H9 (cell line): ENCODE measurements at regions not wholly inside any gene's neighbourhood (a gene's known extent, or its start where the extent isn't known, plus 50 kb on each side); places are given as distances from the start of the nearest gene placed in this dataset.

Source experiments
- DNase-seq: peaks from one replicate; pipeline ENCODE4 v3.0.0-alpha.2; 2017
- H2AFZ ChIP-seq: one replicate; pipeline ENCODE4 v1.6.1; 2013; ENCODE audit warnings: mild to moderate bottlenecking, low read length, control low read depth, moderate library complexity
- H2AK5ac ChIP-seq: 2 replicates; pipeline ENCODE4 v1.6.1; 2013; ENCODE audit warnings: low read length, control low read depth, mixed read lengths; ENCODE audit not compliant: insufficient read length
- H2BK120ac ChIP-seq: one replicate; pipeline ENCODE4 v1.6.1; 2013; ENCODE audit warnings: low read depth, mild to moderate bottlenecking, low read length, control low read depth, inconsistent platforms; ENCODE audit not compliant: poor library complexity, severe bottlenecking
- H2BK12ac ChIP-seq: 2 replicates; pipeline ENCODE4 v1.6.1; 2013; ENCODE audit warnings: low read length, control low read depth, mixed read lengths, low read depth; ENCODE audit not compliant: insufficient read length
- H2BK15ac ChIP-seq: 2 replicates; pipeline ENCODE4 v1.6.1; 2013; ENCODE audit warnings: low read depth, low read length, control low read depth
- H2BK20ac ChIP-seq: one replicate; pipeline ENCODE4 v1.6.1; 2013; ENCODE audit warnings: low read depth, mild to moderate bottlenecking, low read length, control low read depth, inconsistent platforms; ENCODE audit not compliant: poor library complexity, severe bottlenecking
- H2BK5ac ChIP-seq: 2 replicates; pipeline ENCODE4 v1.6.1; 2013; ENCODE audit warnings: low read length, control low read depth, mixed read lengths; ENCODE audit not compliant: insufficient read length
- H3K14ac ChIP-seq: 2 replicates; pipeline ENCODE4 v1.6.1; 2013; ENCODE audit warnings: low read length, control low read depth; ENCODE audit not compliant: insufficient read depth
- H3K18ac ChIP-seq: 2 replicates; pipeline ENCODE4 v1.6.1; 2013; ENCODE audit warnings: low read depth, mild to moderate bottlenecking, mixed read lengths, low read length, control low read depth; ENCODE audit not compliant: insufficient read length
- H3K23ac ChIP-seq: 2 replicates; pipeline ENCODE4 v1.6.1; 2013; ENCODE audit warnings: low read length, control low read depth, mixed read lengths, low read depth; ENCODE audit not compliant: insufficient read length
- H3K23me2 ChIP-seq: 2 replicates; pipeline ENCODE4 v1.6.1; 2013; ENCODE audit warnings: low read depth, mild to moderate bottlenecking, mixed read lengths, low read length, control low read depth; ENCODE audit not compliant: insufficient read length, poor library complexity, severe bottlenecking
- H3K27ac ChIP-seq: 2 replicates; pipeline ENCODE4 v1.5.1; 2013; ENCODE audit warnings: low read length, control low read depth, mixed read lengths, low read depth; ENCODE audit not compliant: insufficient read length
- H3K27me3 ChIP-seq: 2 replicates; pipeline ENCODE4 v1.6.1; 2013; ENCODE audit warnings: low read length, control low read depth, inconsistent platforms; ENCODE audit not compliant: insufficient read depth
- H3K4ac ChIP-seq: 2 replicates; pipeline ENCODE4 v1.6.1; 2013; ENCODE audit warnings: low read depth, mild to moderate bottlenecking, control low read depth, inconsistent platforms, low read length, moderate library complexity
- H3K4me1 ChIP-seq: 2 replicates; pipeline ENCODE4 v1.6.1; 2013; ENCODE audit warnings: low read length, control low read depth, inconsistent platforms; ENCODE audit not compliant: insufficient read depth
- H3K4me2 ChIP-seq: 2 replicates; pipeline ENCODE4 v1.6.1; 2013; ENCODE audit warnings: low read length, control low read depth, mixed read lengths; ENCODE audit not compliant: insufficient read length, insufficient read depth
- H3K56ac ChIP-seq: 2 replicates; pipeline ENCODE4 v1.6.1; 2013; ENCODE audit warnings: low read depth, mild to moderate bottlenecking, mixed read lengths, low read length, control low read depth; ENCODE audit not compliant: insufficient read length
- H3K79me1 ChIP-seq: 2 replicates; pipeline ENCODE4 v1.6.1; 2013; ENCODE audit warnings: low read depth, mild to moderate bottlenecking, moderate library complexity, low read length, control low read depth, inconsistent platforms; ENCODE audit not compliant: insufficient read depth, poor library complexity, severe bottlenecking
- H3K79me2 ChIP-seq: 2 replicates; pipeline ENCODE4 v1.6.1; 2013; ENCODE audit warnings: low read length, control low read depth, inconsistent platforms; ENCODE audit not compliant: insufficient read depth
- H3K9ac ChIP-seq: 2 replicates; pipeline ENCODE4 v1.6.1; 2013; ENCODE audit warnings: low read length, control low read depth, mixed read lengths; ENCODE audit not compliant: insufficient read length; ENCODE audit errors: extremely low read depth
- H3K9me3 ChIP-seq: one replicate; pipeline ENCODE4 v1.6.1; 2013; ENCODE audit warnings: low read depth, low read length, inconsistent platforms; ENCODE audit not compliant: control insufficient read depth
- H3T11ph ChIP-seq: one replicate; pipeline ENCODE4 v1.6.1; 2013; ENCODE audit warnings: mild to moderate bottlenecking, low read length, control low read depth, inconsistent platforms
- H4K20me1 ChIP-seq: one replicate; pipeline ENCODE4 v1.6.1; 2013; ENCODE audit not compliant: control insufficient read depth, insufficient read length, insufficient read depth
- H4K5ac ChIP-seq: 2 replicates; pipeline ENCODE4 v1.6.1; 2013; ENCODE audit warnings: low read depth, mild to moderate bottlenecking, mixed read lengths, low read length, control low read depth; ENCODE audit not compliant: insufficient read length
- H4K8ac ChIP-seq: replicated peaks from 2 replicates; pipeline ENCODE4 v1.6.1; 2013; ENCODE audit warnings: low read length, control low read depth, mixed read lengths, low read depth; ENCODE audit not compliant: insufficient read length
- H4K91ac ChIP-seq: 2 replicates; pipeline ENCODE4 v1.6.1; 2013; ENCODE audit warnings: low read depth, mild to moderate bottlenecking, moderate library complexity, mixed read lengths, low read length, control low read depth; ENCODE audit not compliant: insufficient read length
- H3K27ac Mint-ChIP-seq, 3 experiments: 2 replicates in 2 of 3; 3 replicates in 1 of 3; pipeline ENCODE4 v1.8.0; 2020 to 2021; ENCODE audit warnings: mixed read lengths in 3 of 3, mild to moderate bottlenecking in 1 of 3, moderate library complexity in 1 of 3
- H3K27me3 Mint-ChIP-seq: 2 replicates; pipeline ENCODE4 v1.8.0; 2021; ENCODE audit warnings: low read depth, mild to moderate bottlenecking, moderate library complexity, mixed read lengths
- H3K36me3 Mint-ChIP-seq, 3 experiments: 2 replicates in 2 of 3; 3 replicates in 1 of 3; pipeline ENCODE4 v1.8.0; 2020 to 2021; ENCODE audit warnings: low read depth in 3 of 3, mixed read lengths in 3 of 3; ENCODE audit not compliant: insufficient read depth in 1 of 3
- H3K4me1 Mint-ChIP-seq, 2 experiments: 2 replicates each; pipeline ENCODE4 v1.8.0; 2020; ENCODE audit warnings: mixed read lengths in 2 of 2
- H3K4me3 Mint-ChIP-seq, 2 experiments: 2 replicates in 1 of 2; 3 replicates in 1 of 2; pipeline ENCODE4 v1.8.0; 2020 to 2021; ENCODE audit warnings: mild to moderate bottlenecking in 2 of 2, mixed read lengths in 2 of 2, moderate library complexity in 1 of 2
- H3K9me3 Mint-ChIP-seq, 2 experiments: 2 replicates in 1 of 2; 3 replicates in 1 of 2; pipeline ENCODE4 v1.8.0; 2020; ENCODE audit warnings: mild to moderate bottlenecking in 2 of 2, mixed read lengths in 2 of 2, moderate library complexity in 1 of 2
- WGBS: extraction: QIAGEN DNeasy Blood & Tissue Kit; methylation state at CpG from one replicate; pipeline ENCODE4 v1.1.7; 2013; ENCODE audit warnings: missing lambda C conversion rate, low lambda C conversion rate, mixed read lengths; ENCODE audit not compliant: insufficient read length; ENCODE audit errors: extremely low coverage; 5-methylcytosine and 5-hydroxymethylcytosine counted together
- TF ChIP-seq, protein P1 (sequence below): fragments of 200-600 bp; sonication (generic); conservative IDR thresholded peaks from 3 replicates; pipeline ENCODE4 v1.8.0; 2021; ENCODE audit warnings: antibody characterized with exemption, mild to moderate bottlenecking

GRCh38 chr3:159453036-159453435, 535.6 kb upstream of the IL12A start:
- Histone ChIP-seq H2BK5ac (no peak overlapping the region), H2BK120ac (no peak overlapping the region), H2AFZ (no peak overlapping the region), H3K79me2 (no peaks in the 10 kb centered on the region), H3K4me1 (peaks cover 3% of the 10 kb centered on the region; the same call in 1 of the 2 replicates), H3K9me3 (no peaks in the 10 kb centered on the region), H3K14ac (no peak overlapping the region), H3K79me1 (no peaks in the 10 kb centered on the region), H2BK20ac (no peak overlapping the region), H3K23me2 (no peaks in the 10 kb centered on the region), H2AK5ac (no peak overlapping the region), H2BK15ac (no peak overlapping the region), H3K27ac (no peak overlapping the region), H3K9ac (no peak overlapping the region), H4K91ac (no peak overlapping the region), H3K27me3 (no peaks in the 10 kb centered on the region; the same call in 1 of the 2 replicates), H3K4me2 (no peak overlapping the region), H3K56ac (no peak overlapping the region), H2BK12ac (no peak overlapping the region), H4K20me1 (no peaks in the 10 kb centered on the region), H3K18ac (no peak overlapping the region), H4K5ac (no peak overlapping the region), H3T11ph (no peak overlapping the region), H4K8ac (no peak overlapping the region), H3K4ac (no peak overlapping the region), H3K23ac (no peak overlapping the region)
- Mint-ChIP-seq H3K9me3 (no peaks in the 10 kb centered on the region; a peak in 1 of 5 replicates), H3K4me1 (peaks cover 9 to 13% of the 10 kb centered on the region in 2 experiments), H3K36me3 (no peaks in the 10 kb centered on the region), H3K27me3 (no peaks in the 10 kb centered on the region), H3K4me3 (no peak overlapping the region), H3K27ac (no peak overlapping the region)
- no peak for DNase-seq
- WGBS = no CpG with 5 or more reads among the region's 5 CpGs
- TF ChIP-seq, protein P1, sequence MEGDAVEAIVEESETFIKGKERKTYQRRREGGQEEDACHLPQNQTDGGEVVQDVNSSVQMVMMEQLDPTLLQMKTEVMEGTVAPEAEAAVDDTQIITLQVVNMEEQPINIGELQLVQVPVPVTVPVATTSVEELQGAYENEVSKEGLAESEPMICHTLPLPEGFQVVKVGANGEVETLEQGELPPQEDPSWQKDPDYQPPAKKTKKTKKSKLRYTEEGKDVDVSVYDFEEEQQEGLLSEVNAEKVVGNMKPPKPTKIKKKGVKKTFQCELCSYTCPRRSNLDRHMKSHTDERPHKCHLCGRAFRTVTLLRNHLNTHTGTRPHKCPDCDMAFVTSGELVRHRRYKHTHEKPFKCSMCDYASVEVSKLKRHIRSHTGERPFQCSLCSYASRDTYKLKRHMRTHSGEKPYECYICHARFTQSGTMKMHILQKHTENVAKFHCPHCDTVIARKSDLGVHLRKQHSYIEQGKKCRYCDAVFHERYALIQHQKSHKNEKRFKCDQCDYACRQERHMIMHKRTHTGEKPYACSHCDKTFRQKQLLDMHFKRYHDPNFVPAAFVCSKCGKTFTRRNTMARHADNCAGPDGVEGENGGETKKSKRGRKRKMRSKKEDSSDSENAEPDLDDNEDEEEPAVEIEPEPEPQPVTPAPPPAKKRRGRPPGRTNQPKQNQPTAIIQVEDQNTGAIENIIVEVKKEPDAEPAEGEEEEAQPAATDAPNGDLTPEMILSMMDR = no peak
